ENCODE measurements at regions not wholly inside any gene's neighbourhood (a gene's known extent, or its start where the extent isn't known, plus 50 kb on each side); places are given as distances from the start of the nearest gene placed in this dataset.

DNA sequence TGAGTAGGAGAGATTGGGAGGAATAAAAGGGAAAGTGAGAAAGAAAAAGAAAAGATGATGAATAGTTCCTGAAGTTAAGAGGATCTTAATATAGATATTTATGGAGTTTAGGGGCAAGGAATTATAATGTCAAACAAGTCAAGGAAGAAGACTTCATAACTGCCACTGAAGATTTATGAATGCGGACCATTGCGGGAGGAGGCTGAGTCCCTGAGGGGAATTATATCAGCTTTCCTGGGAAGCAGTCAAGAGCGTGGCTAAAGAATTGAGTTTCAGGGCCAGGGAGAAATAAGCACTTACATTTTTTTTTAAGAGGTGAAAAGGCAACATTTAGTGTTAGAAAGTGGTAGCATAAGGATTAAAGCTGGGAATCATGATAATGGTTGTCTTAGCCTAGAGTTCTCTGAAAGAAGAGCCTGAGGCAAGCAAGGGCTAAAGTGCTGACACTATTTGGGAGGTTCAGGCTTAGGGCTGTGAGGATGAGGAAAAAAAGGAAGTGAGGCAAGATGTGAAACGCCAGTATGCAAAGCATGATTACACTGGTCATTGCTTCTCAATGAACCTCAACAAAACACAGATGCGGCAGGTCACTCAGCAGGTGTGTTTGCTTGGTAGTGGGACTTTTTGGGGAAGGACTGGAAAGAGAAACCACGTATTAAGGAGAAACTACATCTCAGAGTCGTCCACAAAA lies 217.1 kb downstream of the SLC4A3 start:
- no peaks in the 10 kb centered on the region for H3K9me3 ChIP-seq
- no peaks in the 10 kb centered on the region for H3K4me1 ChIP-seq
- no peaks in the 10 kb centered on the region for H3K36me3 ChIP-seq
- H3K27me3 ChIP-seq, result no peaks in the 10 kb centered on the region
- DNase-seq (ENCODE audit: low spot score in 2 of 2), result no peak
- TF ChIP-seq EP300 (IDR thresholded peaks at IDR 0.05), result no peak
- TF ChIP-seq CTCF (IDR thresholded peaks at IDR 0.05), result no peak
- no peak for TF ChIP-seq POLR2A (IDR thresholded peaks at IDR 0.05)
- 40 to 46% methylated on average over 7 of the region's 7 CpGs for WGBS, 2 donors
- no peak overlapping the region for H3K4me3 ChIP-seq
- no peak overlapping the region for H3K27ac ChIP-seq

- no peaks in the 10 kb centered on the region for H3K36me3 ChIP-seq
- WGBS, 2 donors, result 68 to 77% methylated on average over 3 of the region's 3 CpGs
- H3K4me1 ChIP-seq, result no peaks in the 10 kb centered on the region
- H3K27me3 ChIP-seq, result no peaks in the 10 kb centered on the region
- no peaks in the 10 kb centered on the region for H3K9me3 ChIP-seq
- no peak overlapping the region for H3K27ac ChIP-seq
- no peak for DNase-seq (ENCODE audit: low spot score in 2 of 2)
- TF ChIP-seq POLR2A (IDR thresholded peaks at IDR 0.05) (no peak), CTCF (IDR thresholded peaks at IDR 0.05) (no peak)
- no peak overlapping the region for H3K4me3 ChIP-seq
Measured at GRCh38 chr2:219848882-219849281, 221.5 kb downstream of the SLC4A3 start.

GRCh38 chr2:219851169-219851568 lies 223.7 kb downstream of the SLC4A3 start:
- no peak overlapping the region for H3K4me3 ChIP-seq
- DNase-seq (ENCODE audit: low spot score in 2 of 2), result no peak
- H3K27ac ChIP-seq, result no peak overlapping the region
- 54 to 58% methylated on average over 6 of the region's 6 CpGs for WGBS, 2 donors
- no peaks in the 10 kb centered on the region for H3K36me3 ChIP-seq
- no peaks in the 10 kb centered on the region for H3K4me1 ChIP-seq
- no peaks in the 10 kb centered on the region for H3K9me3 ChIP-seq
- TF ChIP-seq EP300 (IDR thresholded peaks at IDR 0.05) (no peak), CTCF (IDR thresholded peaks at IDR 0.05) (no peak), POLR2A (IDR thresholded peaks at IDR 0.05) (no peak)
- no peaks in the 10 kb centered on the region for H3K27me3 ChIP-seq

- WGBS, 2 donors, result 13 to 25% methylated on average over 16 to 22 of the region's 22 CpGs
- Histone ChIP-seq H3K4me1 (no peaks in the 10 kb centered on the region), H3K36me3 (no peaks in the 10 kb centered on the region), H3K9me3 (no peaks in the 10 kb centered on the region), H3K4me3 (no peak overlapping the region), H3K27ac (no peak overlapping the region), H3K27me3 (no peaks in the 10 kb centered on the region)
- no peak for DNase-seq (ENCODE audit: low spot score in 2 of 2)
- TF ChIP-seq POLR2A (IDR thresholded peaks at IDR 0.05) (no peak), EP300 (IDR thresholded peaks at IDR 0.05) (no peak), CTCF (IDR thresholded peaks at IDR 0.05) (no peak)
Measured at GRCh38 chr2:219851801-219852481, 224.5 kb downstream of the SLC4A3 start.

GRCh38 chr2:219852626-219853025 lies 225.2 kb downstream of the SLC4A3 start:
- H3K4me1 ChIP-seq, result no peaks in the 10 kb centered on the region
- WGBS, 2 donors, result 68% methylated on average over 12 of the region's 12 CpGs
- no peaks in the 10 kb centered on the region for H3K27me3 ChIP-seq
- TF ChIP-seq EP300 (IDR thresholded peaks at IDR 0.05), result no peak
- TF ChIP-seq CTCF (IDR thresholded peaks at IDR 0.05), result no peak
- TF ChIP-seq POLR2A (IDR thresholded peaks at IDR 0.05), result no peak
- H3K27ac ChIP-seq, result no peak overlapping the region
- no peak overlapping the region for H3K4me3 ChIP-seq
- no peak for DNase-seq (ENCODE audit: low spot score in 2 of 2)
- H3K9me3 ChIP-seq, result no peaks in the 10 kb centered on the region
- H3K36me3 ChIP-seq, result no peaks in the 10 kb centered on the region
